Keratinocyte (primary cell): ENCODE measurements at regions not wholly inside any gene's neighbourhood (a gene's known extent, or its start where the extent isn't known, plus 50 kb on each side); places are given as distances from the start of the nearest gene placed in this dataset.

Experiments used
- EZH2 ChIP-seq: IDR thresholded peaks from one replicate; pipeline ENCODE4 v1.6.1; 2012; ENCODE audit warnings: inconsistent platforms, mild to moderate bottlenecking, low read length, moderate library complexity
- TF ChIP-seq, protein P1 (sequence below), 3 experiments: IDR thresholded peaks in 1 of 3; conservative IDR thresholded peaks in 1 of 3; optimal IDR thresholded peaks in 1 of 3; 2 replicates in 2 of 3; 3 replicates in 1 of 3; pipeline versions ENCODE3 to v1.5.1; 2011; ENCODE audit warnings: low read length in 3 of 3, mild to moderate bottlenecking in 3 of 3, moderate library complexity in 2 of 3, control low read depth in 1 of 3, inconsistent platforms in 1 of 3; ENCODE audit not compliant: insufficient read depth in 2 of 3; ENCODE audit errors: extremely low read depth in 1 of 3

GRCh38 chr10:118503192-118503591 is 92.3 kb downstream of the PRLHR start:
- no peak for TF ChIP-seq EZH2
- TF ChIP-seq, protein P1, sequence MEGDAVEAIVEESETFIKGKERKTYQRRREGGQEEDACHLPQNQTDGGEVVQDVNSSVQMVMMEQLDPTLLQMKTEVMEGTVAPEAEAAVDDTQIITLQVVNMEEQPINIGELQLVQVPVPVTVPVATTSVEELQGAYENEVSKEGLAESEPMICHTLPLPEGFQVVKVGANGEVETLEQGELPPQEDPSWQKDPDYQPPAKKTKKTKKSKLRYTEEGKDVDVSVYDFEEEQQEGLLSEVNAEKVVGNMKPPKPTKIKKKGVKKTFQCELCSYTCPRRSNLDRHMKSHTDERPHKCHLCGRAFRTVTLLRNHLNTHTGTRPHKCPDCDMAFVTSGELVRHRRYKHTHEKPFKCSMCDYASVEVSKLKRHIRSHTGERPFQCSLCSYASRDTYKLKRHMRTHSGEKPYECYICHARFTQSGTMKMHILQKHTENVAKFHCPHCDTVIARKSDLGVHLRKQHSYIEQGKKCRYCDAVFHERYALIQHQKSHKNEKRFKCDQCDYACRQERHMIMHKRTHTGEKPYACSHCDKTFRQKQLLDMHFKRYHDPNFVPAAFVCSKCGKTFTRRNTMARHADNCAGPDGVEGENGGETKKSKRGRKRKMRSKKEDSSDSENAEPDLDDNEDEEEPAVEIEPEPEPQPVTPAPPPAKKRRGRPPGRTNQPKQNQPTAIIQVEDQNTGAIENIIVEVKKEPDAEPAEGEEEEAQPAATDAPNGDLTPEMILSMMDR (optimal IDR thresholded peaks at IDR 0.05 in 1 of 3, IDR thresholded peaks at IDR 0.05 in 1 of 3, conservative IDR thresholded peaks at IDR 0.05 in 1 of 3; ENCODE audit: extremely low read depth in 1 of 3, insufficient read depth in 2 of 3, low read length in 3 of 3) = no peak
